ENCODE measurements at regions not wholly inside any gene's neighbourhood (a gene's known extent, or its start where the extent isn't known, plus 50 kb on each side); places are given as distances from the start of the nearest gene placed in this dataset.

- DNase-seq = no peak
- intact Hi-C loops (cut with DNase I) = no loop called here
Measured at GRCh38 chr5:162299793-162300192, 232.2 kb downstream of the GABRG2 start.

DNA sequence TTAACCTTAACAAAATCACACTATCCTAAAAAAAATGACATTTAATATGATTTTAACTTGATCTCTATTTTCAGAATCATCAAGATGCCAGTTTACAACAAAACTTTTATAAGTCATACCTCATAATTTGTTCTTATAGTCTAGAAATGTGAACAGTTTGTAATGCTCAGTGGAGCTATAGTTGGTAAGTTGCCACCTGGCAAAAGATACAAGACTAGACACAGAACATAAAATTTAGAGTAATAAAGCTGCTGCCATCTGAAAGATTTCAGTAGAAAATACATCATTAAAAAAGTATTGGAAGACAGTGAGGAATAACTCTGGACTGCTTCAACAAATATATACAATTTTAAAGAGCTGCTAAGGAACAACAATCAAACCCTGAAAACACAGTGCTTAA lies 233.8 kb downstream of the GABRG2 start:
- intact Hi-C loops (cut with DNase I) = no loop called here
- no peak for DNase-seq

- intact Hi-C loops (cut with DNase I) = no loop called here
- DNase-seq = no peak
Measured at GRCh38 chr5:162323466-162323865, 255.9 kb downstream of the GABRG2 start.

- intact Hi-C loops (cut with DNase I) = no loop called here
- DNase-seq = no peak
Measured at GRCh38 chr5:162324328-162324727, 256.8 kb downstream of the GABRG2 start.

- intact Hi-C loops (cut with DNase I) = no loop called here
- no peak for DNase-seq
Measured at GRCh38 chr5:162325143-162325727, 257.7 kb downstream of the GABRG2 start.

DNA sequence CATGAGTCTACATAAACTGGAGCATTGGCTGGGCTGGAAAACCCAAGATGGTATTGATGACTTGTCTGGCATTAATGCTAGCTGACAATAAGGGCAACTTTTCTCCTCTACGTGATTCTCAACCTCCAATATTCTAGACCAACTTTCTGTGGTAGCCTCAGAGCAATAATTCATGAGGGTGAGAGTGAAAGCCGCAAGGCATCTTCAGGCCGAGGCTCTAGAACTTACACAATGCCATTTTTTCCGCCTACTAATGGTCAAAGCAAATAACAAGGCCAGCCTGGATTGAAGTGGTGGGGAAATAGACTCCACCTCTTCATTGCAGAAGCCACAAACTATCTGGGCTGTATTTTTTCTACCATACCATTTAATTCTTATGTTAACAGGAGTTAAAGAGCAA lies 267.4 kb downstream of the GABRG2 start:
- intact Hi-C loops (cut with DNase I) = no loop called here
- DNase-seq = no peak

DNA sequence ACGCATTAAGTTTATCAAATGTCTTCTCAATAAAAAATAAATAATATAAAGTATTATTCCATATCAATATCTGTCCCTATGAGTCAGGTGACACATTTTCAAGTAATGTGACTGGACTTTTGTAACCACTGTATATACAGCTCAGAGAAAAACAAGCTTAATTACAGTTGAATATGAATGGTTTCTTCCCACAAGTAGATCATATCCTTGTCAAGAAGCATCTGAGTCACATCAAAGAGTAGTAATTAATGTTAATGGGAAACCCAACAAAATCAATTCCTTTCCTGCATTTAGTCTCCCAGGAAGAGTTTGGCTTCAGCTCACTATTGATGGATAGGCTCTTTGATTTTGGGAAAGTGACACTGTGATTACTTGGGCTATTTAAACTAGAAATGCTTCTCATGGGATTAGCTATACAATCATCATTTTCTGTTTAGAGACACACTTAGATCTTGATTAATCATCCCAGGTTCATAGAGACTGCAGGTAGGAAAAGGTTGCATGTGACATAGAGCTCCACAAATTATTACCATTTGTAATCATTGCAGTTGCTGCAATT lies 292.9 kb downstream of the GABRG2 start:
- intact Hi-C loops (cut with DNase I) = no loop called here
- DNase-seq = no peak

GRCh38 chr5:162372256-162372655 lies 304.7 kb downstream of the GABRG2 start:
- DNase-seq = peak in 3 of 42 donors; percentile 1 to 42 (median 12)
- intact Hi-C loops (cut with DNase I) = no loop called here

DNA sequence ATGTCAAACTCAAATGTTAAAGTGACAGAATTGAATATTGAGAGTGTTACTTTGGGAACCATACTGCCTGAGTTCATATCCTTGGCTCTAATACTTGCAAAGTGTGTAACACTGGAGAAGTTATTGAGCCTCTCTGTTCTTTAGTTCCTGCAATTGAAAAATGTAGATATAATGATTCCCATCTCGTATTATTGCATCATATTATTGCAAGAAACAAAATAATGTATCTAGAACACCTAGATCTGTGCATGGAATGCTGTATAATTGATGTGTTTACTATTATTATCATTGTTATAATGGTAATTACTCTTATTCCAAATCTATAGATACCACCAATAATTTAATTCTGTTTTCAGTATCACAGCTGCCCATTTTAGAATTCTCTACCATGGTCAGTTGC lies 310.3 kb downstream of the GABRG2 start:
- intact Hi-C loops (cut with DNase I) = no loop called here
- DNase-seq = no peak

- intact Hi-C loops (cut with DNase I) = no loop called here
- DNase-seq = peak in 3 of 42 donors; percentile 8 to 16 (median 10)
Measured at GRCh38 chr5:162382839-162383238, 315.3 kb downstream of the GABRG2 start.

DNA sequence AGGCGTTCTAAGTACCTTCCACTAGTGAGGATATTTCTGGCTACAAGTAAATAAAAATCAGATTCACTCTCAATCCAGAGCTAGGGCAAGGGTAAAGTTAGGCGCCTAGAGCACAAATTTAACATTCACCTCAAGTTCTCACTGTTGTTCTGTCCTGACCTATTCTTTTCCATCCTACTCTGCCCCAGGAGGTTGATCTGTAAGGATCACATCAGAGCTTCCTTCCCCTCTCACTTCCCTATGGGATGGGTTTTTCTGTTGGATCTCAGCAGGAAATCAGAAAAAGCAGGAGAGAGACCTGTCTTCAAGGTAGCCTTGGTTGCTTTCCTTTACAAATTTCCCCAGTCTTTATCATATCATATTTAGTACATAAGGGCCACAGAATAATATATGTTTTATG lies 316.7 kb downstream of the GABRG2 start:
- intact Hi-C loops (cut with DNase I) = no loop called here
- no peak for DNase-seq

- intact Hi-C loops (cut with DNase I) = no loop called here
- DNase-seq = peak in 5 of 42 donors; percentile 1 to 50 (median 14)
Measured at GRCh38 chr5:162391833-162392232, 324.3 kb downstream of the GABRG2 start.

DNA sequence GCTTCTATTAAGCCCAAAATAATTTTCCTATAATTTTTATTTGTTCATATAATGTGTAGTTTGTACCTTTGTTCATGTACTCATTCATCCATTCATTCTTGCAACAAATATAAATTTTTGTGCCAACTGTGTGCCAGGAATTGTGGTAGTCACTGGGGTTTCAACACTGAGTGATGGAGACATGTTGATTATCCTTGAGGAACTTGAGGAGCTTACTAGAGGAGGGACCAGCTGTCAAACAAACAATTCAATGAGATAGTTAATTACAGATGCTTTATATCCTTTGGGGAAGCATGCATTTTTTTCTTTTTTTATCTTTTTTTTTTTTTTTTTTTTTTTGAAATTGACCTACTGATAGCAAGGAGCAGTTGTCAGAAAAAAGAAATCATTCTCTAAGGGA lies 324.8 kb downstream of the GABRG2 start:
- intact Hi-C loops (cut with DNase I) = no loop called here
- DNase-seq = no peak

DNA sequence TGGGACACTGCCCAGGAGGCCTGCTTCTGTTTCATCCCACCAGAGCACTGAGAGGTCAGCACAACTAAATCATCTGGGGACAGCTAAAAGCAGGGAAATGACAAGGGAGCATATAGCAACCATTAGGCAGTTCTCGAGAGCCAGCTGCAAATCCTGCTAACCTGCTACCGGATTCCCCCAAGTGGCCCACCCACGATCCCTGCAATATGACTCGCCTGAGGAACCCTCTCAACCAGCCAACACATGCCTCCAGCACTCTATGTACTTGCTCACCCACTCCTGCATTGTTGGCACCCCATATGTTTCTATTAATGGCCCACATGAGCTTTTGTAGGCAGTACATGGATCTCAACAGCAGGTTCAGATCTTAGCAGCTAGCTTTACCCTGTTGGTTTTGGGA lies 326.0 kb downstream of the GABRG2 start:
- no peak for DNase-seq
- intact Hi-C loops (cut with DNase I) = no loop called here

DNA sequence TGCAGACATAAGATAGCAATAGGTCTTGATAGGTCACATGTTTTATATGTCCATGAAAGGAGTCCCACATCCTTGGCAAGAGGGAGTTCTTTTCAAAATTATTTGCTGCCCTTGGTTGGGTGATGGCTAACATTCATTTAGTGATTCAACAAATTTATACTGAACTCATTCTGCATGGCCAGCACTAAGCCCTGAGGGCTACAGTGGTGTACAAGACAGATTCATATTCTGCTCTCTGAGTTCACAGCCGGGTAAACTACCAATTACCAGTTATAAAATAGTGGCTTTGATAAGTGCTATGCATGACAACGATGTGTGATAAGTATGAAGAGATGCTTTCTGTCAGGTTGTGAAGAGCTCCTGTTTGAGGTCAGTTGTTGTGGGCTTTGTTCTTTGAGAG lies 340.0 kb downstream of the GABRG2 start:
- no peak for DNase-seq
- intact Hi-C loops (cut with DNase I) = no loop called here

DNA sequence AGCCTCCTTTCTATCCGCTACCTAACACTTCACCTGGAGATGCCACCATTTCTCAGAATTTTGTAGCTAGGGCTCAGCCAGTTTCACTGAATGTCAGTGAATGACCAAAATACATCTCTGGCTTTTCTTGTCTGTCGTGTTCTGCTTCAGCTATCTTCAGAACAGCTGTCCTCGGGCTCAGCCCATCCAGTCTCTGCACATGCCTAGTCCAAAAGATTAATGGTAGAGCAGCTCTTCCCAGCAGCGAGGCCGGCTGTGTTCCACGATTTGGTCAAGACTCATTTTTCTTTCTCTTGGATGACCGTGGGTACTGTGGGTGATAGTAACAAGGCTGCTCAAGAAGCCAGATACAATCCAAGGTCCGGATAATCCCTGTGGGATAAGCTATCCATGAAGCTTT lies 342.8 kb downstream of the GABRG2 start:
- intact Hi-C loops (cut with DNase I) = no loop called here
- DNase-seq = no peak

- intact Hi-C loops (cut with DNase I) = no loop called here
- DNase-seq = no peak
Measured at GRCh38 chr5:162429142-162429541, 361.6 kb downstream of the GABRG2 start.

DNA sequence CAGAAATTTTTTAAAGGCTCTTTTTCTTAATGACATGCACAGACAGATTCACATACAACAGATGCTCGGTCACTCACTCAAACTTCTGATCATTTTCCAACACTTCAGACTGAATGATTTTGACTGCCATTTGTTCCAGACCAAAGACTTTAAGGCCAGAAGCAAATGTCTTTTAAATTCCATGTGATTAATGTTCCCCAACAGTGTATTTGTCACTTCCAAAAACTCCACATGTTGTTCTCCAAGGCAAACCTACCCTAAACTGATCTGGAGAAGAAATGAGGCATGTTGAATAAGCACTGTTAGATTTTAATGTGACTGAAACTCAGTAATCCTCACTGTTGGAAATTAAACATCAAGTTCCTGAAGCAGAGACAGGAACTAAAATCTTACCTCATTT lies 366.7 kb downstream of the GABRG2 start:
- DNase-seq = no peak
- intact Hi-C loops (cut with DNase I) = no loop called here

DNA sequence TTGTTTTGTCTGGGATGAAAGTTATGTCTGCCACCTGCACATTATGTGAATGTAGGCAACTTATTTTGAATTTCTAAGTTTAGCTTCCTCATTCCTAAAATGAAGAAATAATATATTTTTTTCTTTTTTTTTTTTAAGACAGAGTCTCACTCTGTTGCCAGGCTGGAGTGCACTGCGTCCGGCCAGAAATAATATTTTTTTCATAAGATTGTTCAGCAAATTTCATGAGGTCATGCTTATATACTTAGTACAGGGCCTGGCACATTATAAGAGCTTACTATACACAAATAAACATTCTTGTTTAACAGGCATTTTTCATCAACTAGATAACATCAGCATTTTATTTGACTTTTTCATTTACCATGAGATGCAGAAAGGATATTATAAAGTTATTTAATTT lies 368.5 kb downstream of the GABRG2 start:
- intact Hi-C loops (cut with DNase I) = no loop called here
- no peak for DNase-seq

GRCh38 chr5:162444129-162444762 lies 376.7 kb downstream of the GABRG2 start:
- intact Hi-C loops (cut with DNase I) = no loop called here
- DNase-seq = no peak

- intact Hi-C loops (cut with DNase I) = no loop called here
- DNase-seq = no peak
Measured at GRCh38 chr5:162456086-162456485, 388.5 kb downstream of the GABRG2 start.
